SK-N-SH treated with all-trans-retinoic acid at 6 μM for 48 hours (cell line): ENCODE measurements at regions not wholly inside any gene's neighbourhood (a gene's known extent, or its start where the extent isn't known, plus 50 kb on each side); places are given as distances from the start of the nearest gene placed in this dataset.
"Not testable (repeated sequence)": the region's sequence is repeated elsewhere in the genome, so short reads cannot be mapped to it uniquely, and the experiment has no call there.

Experiments used
- ATAC-seq: fragments of 200-7000 bp; cut with Tn5 transposase; 3 replicates; pipeline ENCODE4 v1.9.1; 2020; ENCODE audit warnings: mild to moderate bottlenecking, moderate library complexity
- ARNTL ChIP-seq: fragments of 450-650 bp; formaldehyde crosslinking; IDR thresholded peaks from 2 replicates; pipeline ENCODE4 v1.5.0; 2020; ENCODE audit warnings: low read depth, mild to moderate bottlenecking, moderate library complexity, borderline replicate concordance
- BACH2 ChIP-seq: fragments of 250-450 bp; sonication (Bioruptor Pico); IDR thresholded peaks from 2 replicates; pipeline ENCODE4 v1.9.0; 2021; ENCODE audit warnings: mild to moderate bottlenecking, borderline replicate concordance
- CREB5 ChIP-seq: fragments of 250-450 bp; sonication (Bioruptor Pico); IDR thresholded peaks from 2 replicates; pipeline ENCODE4 v1.5.1; 2020; ENCODE audit warnings: low read depth, mild to moderate bottlenecking, moderate library complexity
- CSDC2 ChIP-seq: fragments of 250-450 bp; sonication (Bioruptor Pico); IDR thresholded peaks from 2 replicates; pipeline ENCODE4 v1.5.0; 2020; ENCODE audit warnings: mild to moderate bottlenecking, moderate library complexity
- CSRNP3 ChIP-seq: fragments of 250-450 bp; sonication (Bioruptor Pico); IDR thresholded peaks from 2 replicates; pipeline ENCODE4 v1.5.1; 2021; ENCODE audit warnings: mild to moderate bottlenecking, moderate library complexity
- ESRRG ChIP-seq: fragments of 250-450 bp; sonication (Bioruptor Pico); IDR thresholded peaks from 2 replicates; pipeline ENCODE4 v1.6.1; 2021; ENCODE audit warnings: mild to moderate bottlenecking
- GLIS3 ChIP-seq: fragments of 250-450 bp; sonication (Bioruptor Pico); IDR thresholded peaks from 2 replicates; pipeline ENCODE4 v1.5.0; 2020; ENCODE audit warnings: mild to moderate bottlenecking, moderate library complexity
- ISL1 ChIP-seq: fragments of 250-450 bp; sonication (Bioruptor Pico); IDR thresholded peaks from 2 replicates; pipeline ENCODE4 v2.1.2; 2022; ENCODE audit warnings: mild to moderate bottlenecking, moderate library complexity
- OSR1 ChIP-seq: fragments of 250-450 bp; sonication (Bioruptor Pico); IDR thresholded peaks from 2 replicates; pipeline ENCODE4 v1.8.0; 2022; ENCODE audit warnings: moderate library complexity, mild to moderate bottlenecking, inconsistent platforms
- PATZ1 ChIP-seq: fragments of 250-450 bp; sonication (Bioruptor Pico); IDR thresholded peaks from 2 replicates; pipeline ENCODE4 v1.8.0; 2020; ENCODE audit warnings: mild to moderate bottlenecking, moderate library complexity, borderline replicate concordance
- PPARA ChIP-seq: fragments of 250-450 bp; sonication (Bioruptor Pico); IDR thresholded peaks from 2 replicates; pipeline ENCODE4 v1.5.0; 2020; ENCODE audit warnings: mild to moderate bottlenecking, borderline replicate concordance
- RARB ChIP-seq: fragments of 250-450 bp; sonication (Bioruptor Pico); IDR thresholded peaks from 2 replicates; pipeline ENCODE4 v1.8.0; 2021; ENCODE audit warnings: mild to moderate bottlenecking, moderate library complexity
- SNAI2 ChIP-seq: fragments of 250-450 bp; sonication (Bioruptor Pico); IDR thresholded peaks from 2 replicates; pipeline ENCODE4 v1.5.0; 2020; ENCODE audit warnings: mild to moderate bottlenecking, moderate library complexity
- TCF4 ChIP-seq: fragments of 250-450 bp; sonication (Bioruptor Pico); IDR thresholded peaks from 2 replicates; pipeline ENCODE4 v1.8.0; 2021; ENCODE audit warnings: mild to moderate bottlenecking, moderate library complexity, borderline replicate concordance
- TOX ChIP-seq: fragments of 250-450 bp; sonication (Bioruptor Pico); IDR thresholded peaks from 2 replicates; pipeline ENCODE4 v1.8.0; 2021; ENCODE audit warnings: mild to moderate bottlenecking, moderate library complexity, borderline replicate concordance
- TSHZ2 ChIP-seq: fragments of 250-450 bp; sonication (Bioruptor Pico); IDR thresholded peaks from 2 replicates; pipeline ENCODE4 v1.5.0; 2020; ENCODE audit warnings: mild to moderate bottlenecking, moderate library complexity
- ZC3H10 ChIP-seq: fragments of 250-450 bp; sonication (Bioruptor Pico); IDR thresholded peaks from 2 replicates; pipeline ENCODE4 v1.5.1; 2021; ENCODE audit warnings: mild to moderate bottlenecking, moderate library complexity
- ZFP3 ChIP-seq: fragments of 250-450 bp; sonication (Bioruptor Pico); IDR thresholded peaks from 2 replicates; pipeline ENCODE4 v1.5.0; 2020; ENCODE audit warnings: mild to moderate bottlenecking, moderate library complexity
- ZFP30 ChIP-seq: fragments of 450-650 bp; formaldehyde crosslinking; IDR thresholded peaks from 2 replicates; pipeline ENCODE4 v1.5.0; 2022; ENCODE audit warnings: mild to moderate bottlenecking, moderate library complexity
- ZNF565 ChIP-seq: fragments of 450-650 bp; formaldehyde crosslinking; conservative IDR thresholded peaks from 2 replicates; pipeline ENCODE4 v1.5.0; 2020; ENCODE audit warnings: low read depth, mild to moderate bottlenecking, moderate library complexity
- ZNF70 ChIP-seq: fragments of 450-650 bp; formaldehyde crosslinking; IDR thresholded peaks from 2 replicates; pipeline ENCODE4 v1.5.0; 2020; ENCODE audit warnings: mild to moderate bottlenecking, moderate library complexity
- ZNF8 ChIP-seq: fragments of 450-650 bp; formaldehyde crosslinking; IDR thresholded peaks from 2 replicates; pipeline ENCODE4 v1.5.0; 2020; ENCODE audit warnings: mild to moderate bottlenecking, moderate library complexity

- ATAC-seq: no peak
- TF ChIP-seq ZFP3 (CRISPR knock-in tag) (no peak), SNAI2 (CRISPR knock-in tag) (no peak), TOX (CRISPR knock-in tag) (no peak), RARB (CRISPR knock-in tag) (no peak), PPARA (CRISPR knock-in tag) (no peak), CSRNP3 (CRISPR knock-in tag) (no peak), CSDC2 (CRISPR knock-in tag) (no peak), GLIS3 (no peak), ZNF8 (CRISPR knock-in tag) (no peak), ESRRG (CRISPR knock-in tag) (no peak)
Observed at GRCh38 chr10:89980166-89980565, 278.8 kb downstream of the KIF20B start.

- TF ChIP-seq GLIS3 (no peak), PATZ1 (CRISPR knock-in tag) (no peak), TSHZ2 (CRISPR knock-in tag) (no peak), TOX (CRISPR knock-in tag) (no peak), CREB5 (no peak), ZFP30 (CRISPR knock-in tag) (no peak), RARB (CRISPR knock-in tag) (no peak), SNAI2 (CRISPR knock-in tag) (no peak), ZNF70 (no peak), ZNF565 (CRISPR knock-in tag) (no peak), OSR1 (CRISPR knock-in tag) (no peak), BACH2 (no peak), TCF4 (CRISPR knock-in tag) (no peak), CSDC2 (CRISPR knock-in tag) (no peak), ARNTL (no peak), ZFP3 (CRISPR knock-in tag) (no peak), ISL1 (CRISPR knock-in tag) (no peak), ZC3H10 (CRISPR knock-in tag) (no peak), ZNF8 (CRISPR knock-in tag) (no peak), PPARA (CRISPR knock-in tag) (no peak)
- ATAC-seq: no peak
Observed at GRCh38 chr10:89981891-89982290, 280.5 kb downstream of the KIF20B start.

GRCh38 chr10:89985446-89985845 is 284.1 kb downstream of the KIF20B start:
- no peak for TF ChIP-seq RARB (CRISPR knock-in tag)
- no peak for TF ChIP-seq GLIS3
- no peak for TF ChIP-seq TCF4 (CRISPR knock-in tag)
- no peak for TF ChIP-seq ZNF70
- TF ChIP-seq BACH2: no peak
- TF ChIP-seq PATZ1 (CRISPR knock-in tag): no peak
- TF ChIP-seq CREB5: no peak
- TF ChIP-seq TSHZ2 (CRISPR knock-in tag): no peak
- ATAC-seq: no peak

GRCh38 chr10:89988361-89988760 is 287.0 kb downstream of the KIF20B start:
- not testable (repeated sequence) for ATAC-seq
